Astrocyte (in vitro differentiated cells and primary cell): ENCODE measurements at regions not wholly inside any gene's neighbourhood (a gene's known extent, or its start where the extent isn't known, plus 50 kb on each side); places are given as distances from the start of the nearest gene placed in this dataset.

Source experiments
- DNase-seq: peaks from one replicate; pipeline ENCODE4 v3.0.0-alpha.2; 2010; ENCODE audit warnings: low read depth
- FAIRE-seq: peaks from 2 replicates; lab custom pipeline; 2011; peaks lifted over from hg19 to GRCh38; lab: Jason Lieb, UNC
- H2AFZ ChIP-seq: 2 replicates; pipeline ENCODE4 v1.6.0; 2012; ENCODE audit warnings: low read depth, low read length, inconsistent platforms
- H3K27ac ChIP-seq: 2 replicates; pipeline ENCODE4 v1.5.1; 2011; ENCODE audit warnings: low read depth, low read length, inconsistent platforms
- H3K27me3 ChIP-seq: 2 replicates; pipeline ENCODE4 v1.6.0; 2011; ENCODE audit warnings: low read length, inconsistent platforms; ENCODE audit not compliant: insufficient read depth
- H3K36me3 ChIP-seq: 2 replicates; pipeline ENCODE4 v1.5.1; 2011; ENCODE audit warnings: low read length, inconsistent platforms; ENCODE audit not compliant: insufficient read depth
- H3K4me1 ChIP-seq: 2 replicates; pipeline ENCODE4 v1.5.1; 2011; ENCODE audit warnings: low read length, inconsistent platforms; ENCODE audit not compliant: insufficient read depth
- H3K4me2 ChIP-seq: 2 replicates; pipeline ENCODE4 v1.6.0; 2012; ENCODE audit warnings: low read length, inconsistent platforms
- H3K4me3 ChIP-seq: 2 replicates; pipeline ENCODE4 v1.5.1; 2011; ENCODE audit warnings: low read depth, mild to moderate bottlenecking, low read length, inconsistent platforms; ENCODE audit not compliant: insufficient read depth
- H3K79me2 ChIP-seq: 2 replicates; pipeline ENCODE4 v1.6.0; 2012; ENCODE audit warnings: mild to moderate bottlenecking, low read length, inconsistent platforms; ENCODE audit not compliant: insufficient read depth
- H3K9ac ChIP-seq: 2 replicates; pipeline ENCODE4 v1.6.0; 2012; ENCODE audit warnings: mild to moderate bottlenecking, low read length, inconsistent platforms
- H3K9me3 ChIP-seq: 2 replicates; pipeline ENCODE4 v1.5.1; 2012; ENCODE audit warnings: low read depth, mild to moderate bottlenecking, low read length, inconsistent platforms; ENCODE audit not compliant: insufficient read depth
- H4K20me1 ChIP-seq: 2 replicates; pipeline ENCODE4 v1.6.0; 2012; ENCODE audit warnings: low read length, inconsistent platforms; ENCODE audit not compliant: insufficient read depth
- H3K27ac Mint-ChIP-seq: one replicate; pipeline ENCODE4 v1.8.0; 2021; ENCODE audit warnings: mild to moderate bottlenecking, mixed read lengths; ENCODE audit not compliant: unreplicated experiment
- H3K27me3 Mint-ChIP-seq: one replicate; pipeline ENCODE4 v1.8.0; 2021; ENCODE audit warnings: low read depth, mixed read lengths; ENCODE audit not compliant: unreplicated experiment
- H3K36me3 Mint-ChIP-seq: one replicate; pipeline ENCODE4 v1.8.0; 2021; ENCODE audit warnings: low read depth, mixed read lengths; ENCODE audit not compliant: unreplicated experiment
- H3K4me1 Mint-ChIP-seq: one replicate; pipeline ENCODE4 v1.8.0; 2021; ENCODE audit warnings: low read depth, mixed read lengths; ENCODE audit not compliant: unreplicated experiment
- H3K4me3 Mint-ChIP-seq: one replicate; pipeline ENCODE4 v1.8.0; 2021; ENCODE audit warnings: mild to moderate bottlenecking, moderate library complexity, mixed read lengths; ENCODE audit not compliant: unreplicated experiment
- H3K9me3 Mint-ChIP-seq: one replicate; pipeline ENCODE4 v1.8.0; 2021; ENCODE audit warnings: mild to moderate bottlenecking, mixed read lengths; ENCODE audit not compliant: unreplicated experiment
- EZH2 ChIP-seq: IDR thresholded peaks from 2 replicates; pipeline ENCODE4 v1.6.1; 2012; ENCODE audit warnings: mild to moderate bottlenecking, low read length, inconsistent platforms; ENCODE audit not compliant: insufficient read depth
- TF ChIP-seq, protein P1 (sequence below): IDR thresholded peaks from 2 replicates; pipeline ENCODE4 v1.5.1; 2011; ENCODE audit warnings: low read depth, mild to moderate bottlenecking, inconsistent platforms, low read length, moderate library complexity; ENCODE audit not compliant: insufficient read depth

DNA sequence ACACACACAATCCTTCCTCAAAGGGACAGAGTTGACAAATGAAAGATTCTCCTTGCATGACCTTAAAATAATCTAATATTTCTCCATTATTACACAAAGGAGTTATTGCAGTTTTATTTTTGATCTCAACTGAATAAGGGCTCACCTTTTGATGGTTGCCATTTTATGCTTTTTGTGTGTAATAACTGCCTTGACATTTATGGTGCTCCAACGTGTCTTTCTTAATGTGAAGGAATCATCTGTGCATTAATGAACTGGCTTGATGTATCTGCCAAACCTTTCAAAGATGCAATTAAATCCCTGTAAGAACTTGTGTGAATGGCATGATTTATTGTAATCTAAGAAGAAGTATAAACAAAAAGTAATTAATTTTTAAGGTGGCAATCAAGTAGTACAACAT lies 1519.8 kb upstream of the CDH9 start:
- Histone ChIP-seq H4K20me1 (no peaks in the 10 kb centered on the region), H3K4me3 (no peak overlapping the region), H3K79me2 (no peaks in the 10 kb centered on the region), H3K4me2 (no peak overlapping the region), H3K27ac (no peak overlapping the region), H3K27me3 (no peaks in the 10 kb centered on the region), H2AFZ (no peak overlapping the region), H3K9me3 (peaks cover 2% of the 10 kb centered on the region), H3K36me3 (no peaks in the 10 kb centered on the region), H3K9ac (no peak overlapping the region), H3K4me1 (no peaks in the 10 kb centered on the region)
- H3K27ac Mint-ChIP-seq = no peak overlapping the region
- TF ChIP-seq EZH2 = no peak
- TF ChIP-seq, protein P1, sequence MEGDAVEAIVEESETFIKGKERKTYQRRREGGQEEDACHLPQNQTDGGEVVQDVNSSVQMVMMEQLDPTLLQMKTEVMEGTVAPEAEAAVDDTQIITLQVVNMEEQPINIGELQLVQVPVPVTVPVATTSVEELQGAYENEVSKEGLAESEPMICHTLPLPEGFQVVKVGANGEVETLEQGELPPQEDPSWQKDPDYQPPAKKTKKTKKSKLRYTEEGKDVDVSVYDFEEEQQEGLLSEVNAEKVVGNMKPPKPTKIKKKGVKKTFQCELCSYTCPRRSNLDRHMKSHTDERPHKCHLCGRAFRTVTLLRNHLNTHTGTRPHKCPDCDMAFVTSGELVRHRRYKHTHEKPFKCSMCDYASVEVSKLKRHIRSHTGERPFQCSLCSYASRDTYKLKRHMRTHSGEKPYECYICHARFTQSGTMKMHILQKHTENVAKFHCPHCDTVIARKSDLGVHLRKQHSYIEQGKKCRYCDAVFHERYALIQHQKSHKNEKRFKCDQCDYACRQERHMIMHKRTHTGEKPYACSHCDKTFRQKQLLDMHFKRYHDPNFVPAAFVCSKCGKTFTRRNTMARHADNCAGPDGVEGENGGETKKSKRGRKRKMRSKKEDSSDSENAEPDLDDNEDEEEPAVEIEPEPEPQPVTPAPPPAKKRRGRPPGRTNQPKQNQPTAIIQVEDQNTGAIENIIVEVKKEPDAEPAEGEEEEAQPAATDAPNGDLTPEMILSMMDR = no peak
- H3K36me3 Mint-ChIP-seq = no peaks in the 10 kb centered on the region
- no peaks in the 10 kb centered on the region for H3K4me1 Mint-ChIP-seq
- no peak overlapping the region for H3K4me3 Mint-ChIP-seq
- DNase-seq (no peak), FAIRE-seq (no peak)
- H3K27me3 Mint-ChIP-seq = no peaks in the 10 kb centered on the region
- H3K9me3 Mint-ChIP-seq = no peaks in the 10 kb centered on the region

DNA sequence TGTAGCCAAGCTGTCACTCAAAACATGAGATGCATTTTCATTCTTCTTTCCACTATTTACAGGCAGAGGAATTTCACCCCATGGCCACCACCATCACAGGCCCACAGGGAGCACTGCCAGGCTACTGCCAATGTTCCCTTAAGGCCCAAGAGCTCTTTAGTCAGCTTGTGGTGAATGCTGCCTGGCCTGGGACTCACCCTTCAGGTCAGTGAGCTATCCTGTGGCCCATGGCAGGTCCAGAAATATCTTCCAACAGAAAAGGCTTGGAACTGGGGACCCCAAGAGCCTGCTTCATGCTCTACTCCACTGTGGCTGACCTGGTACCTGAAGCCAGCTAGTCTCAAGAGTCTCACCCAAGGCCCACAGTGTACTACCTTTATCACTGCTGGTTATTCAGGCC lies 1518.7 kb upstream of the CDH9 start:
- no peak overlapping the region for H3K27ac ChIP-seq
- no peaks in the 10 kb centered on the region for H3K9me3 Mint-ChIP-seq
- no peaks in the 10 kb centered on the region for H3K27me3 ChIP-seq
- H3K27me3 Mint-ChIP-seq = no peaks in the 10 kb centered on the region
- no peaks in the 10 kb centered on the region for H3K79me2 ChIP-seq
- no peaks in the 10 kb centered on the region for H3K4me1 ChIP-seq
- H3K9ac ChIP-seq = no peak overlapping the region
- H3K4me1 Mint-ChIP-seq = no peaks in the 10 kb centered on the region
- no peak for TF ChIP-seq EZH2
- TF ChIP-seq, protein P1 = no peak
- H3K4me3 ChIP-seq = no peak overlapping the region
- H4K20me1 ChIP-seq = no peaks in the 10 kb centered on the region
- H3K4me2 ChIP-seq = no peak overlapping the region
- FAIRE-seq (no peak), DNase-seq (no peak)
- H3K27ac Mint-ChIP-seq = no peak overlapping the region
- peaks cover 2% of the 10 kb centered on the region for H3K9me3 ChIP-seq
- H3K36me3 Mint-ChIP-seq = no peaks in the 10 kb centered on the region
- H2AFZ ChIP-seq = no peak overlapping the region
- H3K4me3 Mint-ChIP-seq = no peak overlapping the region
- no peaks in the 10 kb centered on the region for H3K36me3 ChIP-seq

DNA sequence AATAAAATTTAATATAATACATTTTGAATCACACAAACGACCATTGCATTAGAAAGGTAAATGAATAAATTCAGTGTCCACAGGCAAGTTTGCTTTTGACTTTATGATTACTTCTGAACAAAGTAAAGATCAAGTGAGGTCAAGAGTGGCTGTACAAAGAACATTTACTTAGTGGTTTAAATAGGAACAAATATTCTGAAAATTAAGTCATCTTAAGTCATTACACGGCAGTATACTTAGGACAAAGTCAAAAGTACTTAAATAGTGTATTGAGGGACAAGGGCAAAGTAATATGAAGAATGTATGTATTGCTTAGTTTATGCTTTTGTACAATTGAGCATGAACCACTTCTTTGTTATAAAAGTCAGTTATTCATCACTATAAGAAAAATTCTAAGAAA lies 1511.2 kb upstream of the CDH9 start:
- H3K27me3 Mint-ChIP-seq = no peaks in the 10 kb centered on the region
- TF ChIP-seq, protein P1 = no peak
- no peak for TF ChIP-seq EZH2

More for the DNA sequence above, 1511.2 kb upstream of the CDH9 start:
- no peak overlapping the region for H2AFZ ChIP-seq
- Mint-ChIP-seq H3K36me3 (no peaks in the 10 kb centered on the region), H3K9me3 (peaks cover 2% of the 10 kb centered on the region), H3K4me1 (peaks cover under 1% of the 10 kb centered on the region), H3K4me3 (no peak overlapping the region), H3K27ac (no peak overlapping the region)
- H3K9me3 ChIP-seq = no peaks in the 10 kb centered on the region
- DNase-seq (no peak), FAIRE-seq (no peak)
- H3K27ac ChIP-seq = no peak overlapping the region
- no peaks in the 10 kb centered on the region for H3K4me1 ChIP-seq
- H4K20me1 ChIP-seq = no peaks in the 10 kb centered on the region
- H3K27me3 ChIP-seq = no peaks in the 10 kb centered on the region
- no peaks in the 10 kb centered on the region for H3K36me3 ChIP-seq
- H3K4me2 ChIP-seq = no peak overlapping the region
- no peak overlapping the region for H3K4me3 ChIP-seq
- H3K79me2 ChIP-seq = no peaks in the 10 kb centered on the region
- H3K9ac ChIP-seq = no peak overlapping the region
